ENCODE measurements at regions not wholly inside any gene's neighbourhood (a gene's known extent, or its start where the extent isn't known, plus 50 kb on each side); places are given as distances from the start of the nearest gene placed in this dataset.
"Not testable (repeated sequence)": the region's sequence is repeated elsewhere in the genome, so short reads cannot be mapped to it uniquely, and the experiment has no call there.

- TF ChIP-seq CTCF, POLR2A, EP300 (IDR thresholded peaks at IDR 0.05): not testable (repeated sequence)
Observed at GRCh38 chr5:1575491-1575890, 51.7 kb upstream of the LPCAT1 start.
